HEK293 (cell line): ENCODE measurements at regions not wholly inside any gene's neighbourhood (a gene's known extent, or its start where the extent isn't known, plus 50 kb on each side); places are given as distances from the start of the nearest gene placed in this dataset.

ENCODE experiments used
- ZNF521 ChIP-seq: fragments of 450-650 bp; formaldehyde crosslinking; IDR thresholded peaks from 2 replicates; pipeline ENCODE4 v1.5.1; 2017; ENCODE audit warnings: missing biosample characterization, mild to moderate bottlenecking, missing genetic modification characterization
- TF ChIP-seq, protein P1 (sequence below): fragments of 450-650 bp; formaldehyde crosslinking; IDR thresholded peaks from 2 replicates; pipeline ENCODE4 v1.5.1; 2016; ENCODE audit warnings: missing biosample characterization, missing genetic modification characterization
- TF ChIP-seq, protein P2 (sequence below): fragments of 450-650 bp; formaldehyde crosslinking; IDR thresholded peaks from 2 replicates; pipeline ENCODE4 v1.5.1; 2016; ENCODE audit warnings: missing biosample characterization, missing genetic modification characterization, low read depth

DNA sequence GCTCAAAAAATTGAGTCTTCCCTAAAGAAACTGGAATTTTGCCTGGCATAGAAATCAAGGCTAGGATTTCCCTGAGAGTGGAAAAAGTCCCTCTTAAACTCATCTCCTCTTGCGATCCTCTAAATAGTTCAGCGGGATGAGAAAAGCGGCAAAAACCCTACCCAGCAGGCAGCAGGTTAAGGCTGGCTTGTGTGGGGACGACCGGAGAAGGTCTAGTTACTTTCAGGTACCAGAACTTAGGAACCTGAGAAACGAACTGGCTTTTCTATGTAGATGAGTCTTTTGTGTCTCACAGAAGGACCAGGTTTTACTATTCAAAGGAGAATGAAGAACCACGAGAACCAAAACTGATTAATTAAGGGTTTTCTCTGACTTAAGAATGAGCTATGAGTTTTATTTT is 523.7 kb upstream of the TGFBR2 start:
- TF ChIP-seq, protein P1, sequence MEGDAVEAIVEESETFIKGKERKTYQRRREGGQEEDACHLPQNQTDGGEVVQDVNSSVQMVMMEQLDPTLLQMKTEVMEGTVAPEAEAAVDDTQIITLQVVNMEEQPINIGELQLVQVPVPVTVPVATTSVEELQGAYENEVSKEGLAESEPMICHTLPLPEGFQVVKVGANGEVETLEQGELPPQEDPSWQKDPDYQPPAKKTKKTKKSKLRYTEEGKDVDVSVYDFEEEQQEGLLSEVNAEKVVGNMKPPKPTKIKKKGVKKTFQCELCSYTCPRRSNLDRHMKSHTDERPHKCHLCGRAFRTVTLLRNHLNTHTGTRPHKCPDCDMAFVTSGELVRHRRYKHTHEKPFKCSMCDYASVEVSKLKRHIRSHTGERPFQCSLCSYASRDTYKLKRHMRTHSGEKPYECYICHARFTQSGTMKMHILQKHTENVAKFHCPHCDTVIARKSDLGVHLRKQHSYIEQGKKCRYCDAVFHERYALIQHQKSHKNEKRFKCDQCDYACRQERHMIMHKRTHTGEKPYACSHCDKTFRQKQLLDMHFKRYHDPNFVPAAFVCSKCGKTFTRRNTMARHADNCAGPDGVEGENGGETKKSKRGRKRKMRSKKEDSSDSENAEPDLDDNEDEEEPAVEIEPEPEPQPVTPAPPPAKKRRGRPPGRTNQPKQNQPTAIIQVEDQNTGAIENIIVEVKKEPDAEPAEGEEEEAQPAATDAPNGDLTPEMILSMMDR (tag by site-specific recombination), result no peak
- TF ChIP-seq, protein P2, sequence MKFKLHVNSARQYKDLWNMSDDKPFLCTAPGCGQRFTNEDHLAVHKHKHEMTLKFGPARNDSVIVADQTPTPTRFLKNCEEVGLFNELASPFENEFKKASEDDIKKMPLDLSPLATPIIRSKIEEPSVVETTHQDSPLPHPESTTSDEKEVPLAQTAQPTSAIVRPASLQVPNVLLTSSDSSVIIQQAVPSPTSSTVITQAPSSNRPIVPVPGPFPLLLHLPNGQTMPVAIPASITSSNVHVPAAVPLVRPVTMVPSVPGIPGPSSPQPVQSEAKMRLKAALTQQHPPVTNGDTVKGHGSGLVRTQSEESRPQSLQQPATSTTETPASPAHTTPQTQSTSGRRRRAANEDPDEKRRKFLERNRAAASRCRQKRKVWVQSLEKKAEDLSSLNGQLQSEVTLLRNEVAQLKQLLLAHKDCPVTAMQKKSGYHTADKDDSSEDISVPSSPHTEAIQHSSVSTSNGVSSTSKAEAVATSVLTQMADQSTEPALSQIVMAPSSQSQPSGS (tag by site-specific recombination), result no peak
- no peak for TF ChIP-seq ZNF521 (tag by site-specific recombination)
